T-helper 1 cell treated with Interleukin-12 subunit alpha and Interleukin-12 subunit beta and Interleukin-4 antibody, amounts not matched to agents 30 ng/mL and 1 ng/mL, for 36 hours (primary cell): ENCODE measurements at regions not wholly inside any gene's neighbourhood (a gene's known extent, or its start where the extent isn't known, plus 50 kb on each side); places are given as distances from the start of the nearest gene placed in this dataset.

ENCODE experiments used
- intact Hi-C: fragments of 100-400 bp; cut with micrococcal nuclease; formaldehyde crosslinking; loops from one replicate; pipeline ENCODE4 v1.15.1; 2024

GRCh38 chr18:7349181-7349837 lies 118.4 kb downstream of the LRRC30 start:
- intact Hi-C loops, result no loop called here

- intact Hi-C loops, result no loop called here
These were observed 128.3 kb downstream of the LRRC30 start for GRCh38 chr18:7358989-7359726.

- intact Hi-C loops, result no loop called here
These were observed 129.8 kb downstream of the LRRC30 start for GRCh38 chr18:7360606-7361170.

GRCh38 chr18:7363338-7363737 lies 132.4 kb downstream of the LRRC30 start:
- intact Hi-C loops, result no loop called here

- intact Hi-C loops, result no loop called here
These were observed 135.7 kb downstream of the LRRC30 start for GRCh38 chr18:7366597-7366996.

GRCh38 chr18:7367336-7367735 lies 136.4 kb downstream of the LRRC30 start:
- intact Hi-C loops, result no loop called here

GRCh38 chr18:7369006-7369405 lies 138.1 kb downstream of the LRRC30 start:
- intact Hi-C loops, result no loop called here

- intact Hi-C loops, result no loop called here
These were observed 139.5 kb downstream of the LRRC30 start for GRCh38 chr18:7370375-7370774.

- intact Hi-C loops, result no loop called here
These were observed 139.9 kb downstream of the LRRC30 start for GRCh38 chr18:7370802-7371201.

- intact Hi-C loops, result no loop called here
These were observed 142.6 kb downstream of the LRRC30 start for GRCh38 chr18:7373441-7373840.

GRCh38 chr18:7381307-7381706 lies 150.4 kb downstream of the LRRC30 start:
- intact Hi-C loops, result no loop called here

- intact Hi-C loops, result no loop called here
These were observed 151.6 kb downstream of the LRRC30 start for GRCh38 chr18:7382328-7383001.

- intact Hi-C loops, result no loop called here
These were observed 152.4 kb downstream of the LRRC30 start for GRCh38 chr18:7383002-7383980.

- intact Hi-C loops, result no loop called here
These were observed 157.9 kb downstream of the LRRC30 start for GRCh38 chr18:7388741-7389140.

- intact Hi-C loops, result no loop called here
These were observed 160.0 kb downstream of the LRRC30 start for GRCh38 chr18:7390731-7391492.

- intact Hi-C loops, result no loop called here
These were observed 162.2 kb downstream of the LRRC30 start for GRCh38 chr18:7393080-7393479.

- intact Hi-C loops, result no loop called here
These were observed 163.3 kb downstream of the LRRC30 start for GRCh38 chr18:7394050-7394659.

- intact Hi-C loops, result no loop called here
These were observed 164.7 kb downstream of the LRRC30 start for GRCh38 chr18:7395566-7395965.

GRCh38 chr18:7413906-7414305 lies 153.2 kb upstream of the PTPRM start:
- intact Hi-C loops, result no loop called here

- intact Hi-C loops, result no loop called here
These were observed 152.7 kb upstream of the PTPRM start for GRCh38 chr18:7414459-7414858.
